ENCODE measurements at regions not wholly inside any gene's neighbourhood (a gene's known extent, or its start where the extent isn't known, plus 50 kb on each side); places are given as distances from the start of the nearest gene placed in this dataset.

DNA sequence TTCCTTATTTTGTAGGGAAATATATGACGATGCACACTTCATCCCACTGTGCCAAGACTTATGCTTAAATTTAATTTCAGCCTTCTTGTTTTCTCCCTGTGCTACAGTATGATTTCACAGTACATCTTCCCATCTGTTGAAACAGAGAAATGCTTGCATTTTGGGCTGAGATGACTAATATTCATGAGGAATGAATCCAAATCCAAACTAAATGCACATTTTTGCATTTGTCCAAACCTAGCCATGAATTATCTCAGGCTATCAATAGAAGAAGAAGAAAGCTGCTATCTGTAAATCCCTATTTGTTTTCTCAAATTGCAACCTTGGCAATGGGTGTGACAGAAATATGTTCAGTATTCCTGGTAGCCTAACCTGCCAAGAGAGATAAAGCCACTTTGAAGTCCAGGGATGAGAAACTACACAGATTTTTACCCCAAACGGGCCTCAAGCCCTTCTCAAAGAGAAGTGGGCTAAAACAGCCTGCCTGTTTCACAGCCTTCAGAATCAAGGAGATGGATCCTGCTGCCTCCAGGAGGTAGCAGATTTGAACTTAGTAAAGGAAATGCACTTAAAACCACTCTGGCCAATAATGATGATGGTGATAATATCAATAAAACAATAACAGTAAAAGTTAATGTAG is 306.9 kb upstream of the NT5C1B start:
- TF ChIP-seq POLR2A (IDR thresholded peaks at IDR 0.05) = no peak
- TF ChIP-seq, protein P1, sequence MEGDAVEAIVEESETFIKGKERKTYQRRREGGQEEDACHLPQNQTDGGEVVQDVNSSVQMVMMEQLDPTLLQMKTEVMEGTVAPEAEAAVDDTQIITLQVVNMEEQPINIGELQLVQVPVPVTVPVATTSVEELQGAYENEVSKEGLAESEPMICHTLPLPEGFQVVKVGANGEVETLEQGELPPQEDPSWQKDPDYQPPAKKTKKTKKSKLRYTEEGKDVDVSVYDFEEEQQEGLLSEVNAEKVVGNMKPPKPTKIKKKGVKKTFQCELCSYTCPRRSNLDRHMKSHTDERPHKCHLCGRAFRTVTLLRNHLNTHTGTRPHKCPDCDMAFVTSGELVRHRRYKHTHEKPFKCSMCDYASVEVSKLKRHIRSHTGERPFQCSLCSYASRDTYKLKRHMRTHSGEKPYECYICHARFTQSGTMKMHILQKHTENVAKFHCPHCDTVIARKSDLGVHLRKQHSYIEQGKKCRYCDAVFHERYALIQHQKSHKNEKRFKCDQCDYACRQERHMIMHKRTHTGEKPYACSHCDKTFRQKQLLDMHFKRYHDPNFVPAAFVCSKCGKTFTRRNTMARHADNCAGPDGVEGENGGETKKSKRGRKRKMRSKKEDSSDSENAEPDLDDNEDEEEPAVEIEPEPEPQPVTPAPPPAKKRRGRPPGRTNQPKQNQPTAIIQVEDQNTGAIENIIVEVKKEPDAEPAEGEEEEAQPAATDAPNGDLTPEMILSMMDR (IDR thresholded peaks at IDR 0.05) = no peak

All from heart left ventricle (tissue), 13 donors.